Fibroblast of villous mesenchyme (primary cell): ENCODE measurements at regions not wholly inside any gene's neighbourhood (a gene's known extent, or its start where the extent isn't known, plus 50 kb on each side); places are given as distances from the start of the nearest gene placed in this dataset.

Experiments used
- DNase-seq: peaks from one replicate; pipeline ENCODE4 v3.0.0-alpha.2; 2010; ENCODE audit warnings: low read depth
- H3K4me3 ChIP-seq: 2 replicates; pipeline ENCODE4 v1.5.1; 2011; ENCODE audit warnings: low read depth, mild to moderate bottlenecking, low read length
- CTCF ChIP-seq: IDR thresholded peaks from 2 replicates; pipeline ENCODE4 v1.5.1; 2012; ENCODE audit warnings: low read depth, mild to moderate bottlenecking, low read length; ENCODE audit not compliant: insufficient read depth

DNA sequence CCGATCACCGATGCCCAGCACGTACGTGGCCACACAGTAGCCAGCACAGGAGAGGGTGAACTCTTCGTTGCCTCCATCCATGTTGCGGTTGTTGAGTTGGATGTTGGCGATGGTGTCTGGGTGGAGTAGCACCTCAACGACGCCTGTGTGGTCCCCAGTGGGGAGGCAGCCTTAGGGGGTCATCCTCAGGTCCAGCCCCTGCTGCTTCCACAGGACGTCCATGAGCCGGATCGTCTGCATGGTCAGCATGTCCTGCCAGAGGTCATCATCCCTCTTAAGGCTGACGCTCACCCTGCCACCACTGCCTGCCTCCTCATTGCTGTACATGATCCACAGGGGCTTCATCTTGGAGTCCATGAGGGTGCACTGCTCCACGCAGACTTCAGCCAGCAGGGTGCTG, 369.3 kb downstream of the CMPK2 start:
- no peak for TF ChIP-seq CTCF
- H3K4me3 ChIP-seq = no peak overlapping the region
- no peak for DNase-seq

- no peak for TF ChIP-seq CTCF
- H3K4me3 ChIP-seq = no peak overlapping the region
- no peak for DNase-seq
These were observed 368.7 kb downstream of the CMPK2 start for GRCh38 chr2:6497048-6497447.

GRCh38 chr2:6498841-6499240, 366.9 kb downstream of the CMPK2 start:
- no peak for DNase-seq
- TF ChIP-seq CTCF = no peak
- no peak overlapping the region for H3K4me3 ChIP-seq

GRCh38 chr2:6499691-6500090, 366.0 kb downstream of the CMPK2 start:
- TF ChIP-seq CTCF = no peak
- DNase-seq = no peak
- no peak overlapping the region for H3K4me3 ChIP-seq

DNA sequence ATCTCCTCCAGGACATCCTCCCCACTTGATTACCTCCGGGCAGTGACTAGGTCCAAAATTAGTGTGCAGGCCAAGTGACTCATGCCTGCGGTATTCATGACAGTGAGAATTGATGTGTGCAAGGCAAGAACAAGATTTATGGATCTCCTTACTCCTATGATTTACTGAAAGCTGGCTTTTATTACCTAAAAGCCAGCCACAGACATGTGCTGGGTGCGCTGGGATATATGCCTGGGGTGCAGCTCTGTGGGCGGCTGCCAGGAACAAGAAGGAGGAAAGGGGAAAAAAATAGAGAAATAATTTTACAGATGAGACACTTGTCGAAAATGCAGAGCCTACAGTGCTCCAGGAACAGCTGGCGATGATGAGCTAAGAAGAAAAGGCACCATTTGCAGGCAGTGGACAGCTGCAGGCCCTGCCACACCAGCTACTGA, 359.3 kb downstream of the CMPK2 start:
- DNase-seq = peak; percentile 75
- TF ChIP-seq CTCF = no peak
- H3K4me3 ChIP-seq = no peak overlapping the region

DNA sequence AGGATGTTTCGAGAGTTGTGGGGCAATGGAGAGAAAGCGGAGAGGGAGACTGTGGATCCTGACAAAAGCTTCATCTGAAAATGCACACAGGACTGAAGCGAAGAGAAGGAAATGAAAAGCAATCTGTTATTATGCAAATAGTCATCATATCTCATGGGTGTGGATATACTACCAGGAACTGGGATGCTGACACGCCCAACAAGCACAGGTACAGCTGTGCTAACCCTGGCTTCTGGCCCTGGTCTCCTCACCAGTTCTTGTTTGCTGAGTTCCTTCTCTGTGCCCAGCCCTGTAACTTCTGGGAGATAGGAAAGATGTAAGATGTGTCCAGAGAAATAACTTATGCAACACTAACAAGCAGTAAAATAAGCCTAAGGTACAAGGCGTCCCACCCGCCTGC, 358.8 kb downstream of the CMPK2 start:
- DNase-seq = no peak
- no peak for TF ChIP-seq CTCF
- no peak overlapping the region for H3K4me3 ChIP-seq

GRCh38 chr2:6510532-6510931, 355.2 kb downstream of the CMPK2 start:
- no peak for DNase-seq
- H3K4me3 ChIP-seq = no peak overlapping the region
- TF ChIP-seq CTCF = no peak
